Progenitor cell of endocrine pancreas (in vitro differentiated cells): ENCODE measurements at regions not wholly inside any gene's neighbourhood (a gene's known extent, or its start where the extent isn't known, plus 50 kb on each side); places are given as distances from the start of the nearest gene placed in this dataset.

Source experiments
- DNase-seq: peaks from one replicate; pipeline ENCODE4 v3.0.0; 2021; ENCODE audit warnings: low spot score; ENCODE audit not compliant: unreplicated experiment
- H3K27ac Mint-ChIP-seq: 2 replicates; pipeline ENCODE4 v1.8.0; 2021; ENCODE audit warnings: mild to moderate bottlenecking, moderate library complexity, mixed read lengths
- H3K27me3 Mint-ChIP-seq: 2 replicates; pipeline ENCODE4 v1.8.0; 2021; ENCODE audit warnings: mixed read lengths
- H3K36me3 Mint-ChIP-seq: 2 replicates; pipeline ENCODE4 v1.8.0; 2022; ENCODE audit warnings: mixed read lengths; ENCODE audit not compliant: insufficient read depth
- H3K4me1 Mint-ChIP-seq: 2 replicates; pipeline ENCODE4 v1.8.0; 2021; ENCODE audit warnings: low read depth, mixed read lengths
- H3K4me3 Mint-ChIP-seq: 2 replicates; pipeline ENCODE4 v1.8.0; 2021; ENCODE audit warnings: low read depth, mild to moderate bottlenecking, moderate library complexity, mixed read lengths
- H3K9me3 Mint-ChIP-seq: 2 replicates; pipeline ENCODE4 v1.8.0; 2021; ENCODE audit warnings: low read depth, mixed read lengths
- CTCF ChIP-seq: fragments of 200-600 bp; sonication (generic); IDR thresholded peaks from one replicate; pipeline ENCODE4 v1.5.0; 2021; ENCODE audit warnings: antibody characterized with exemption, mild to moderate bottlenecking; ENCODE audit not compliant: unreplicated experiment

- Mint-ChIP-seq H3K36me3 (no peaks in the 10 kb centered on the region), H3K4me3 (no peak overlapping the region), H3K9me3 (no peaks in the 10 kb centered on the region), H3K4me1 (no peaks in the 10 kb centered on the region), H3K27me3 (no peaks in the 10 kb centered on the region), H3K27ac (no peak overlapping the region)
- no peak for TF ChIP-seq CTCF
- DNase-seq, result no peak
Measured at GRCh38 chr13:44165889-44166496, 207.6 kb upstream of the SERP2 start.

- DNase-seq, result no peak
- Mint-ChIP-seq H3K4me1 (no peaks in the 10 kb centered on the region), H3K4me3 (no peak overlapping the region), H3K27ac (no peak overlapping the region), H3K36me3 (no peaks in the 10 kb centered on the region), H3K27me3 (no peaks in the 10 kb centered on the region), H3K9me3 (no peaks in the 10 kb centered on the region)
- TF ChIP-seq CTCF, result no peak
Measured at GRCh38 chr13:44169018-44169911, 204.4 kb upstream of the SERP2 start.

- no peak for DNase-seq
- Mint-ChIP-seq H3K27ac (no peak overlapping the region), H3K36me3 (no peaks in the 10 kb centered on the region), H3K27me3 (no peaks in the 10 kb centered on the region), H3K4me1 (peaks cover 8% of the 10 kb centered on the region), H3K4me3 (no peak overlapping the region), H3K9me3 (no peaks in the 10 kb centered on the region)
- TF ChIP-seq CTCF, result no peak
Measured at GRCh38 chr13:44170731-44171130, 202.9 kb upstream of the SERP2 start.

- no peak overlapping the region for H3K4me3 Mint-ChIP-seq
- no peak for DNase-seq
- no peak overlapping the region for H3K27ac Mint-ChIP-seq
- no peaks in the 10 kb centered on the region for H3K27me3 Mint-ChIP-seq
- H3K4me1 Mint-ChIP-seq, result peaks cover 8% of the 10 kb centered on the region
- H3K36me3 Mint-ChIP-seq, result no peaks in the 10 kb centered on the region
- no peaks in the 10 kb centered on the region for H3K9me3 Mint-ChIP-seq
- TF ChIP-seq CTCF, result no peak
Measured at GRCh38 chr13:44171156-44171555, 202.5 kb upstream of the SERP2 start.

- no peak for TF ChIP-seq CTCF
- Mint-ChIP-seq H3K27me3 (no peaks in the 10 kb centered on the region), H3K4me3 (no peak overlapping the region), H3K27ac (no peak overlapping the region), H3K4me1 (peaks cover 8% of the 10 kb centered on the region), H3K9me3 (no peaks in the 10 kb centered on the region), H3K36me3 (no peaks in the 10 kb centered on the region)
- no peak for DNase-seq
Measured at GRCh38 chr13:44171861-44172260, 201.8 kb upstream of the SERP2 start.
